BLaER1 (cell line): ENCODE measurements at regions not wholly inside any gene's neighbourhood (a gene's known extent, or its start where the extent isn't known, plus 50 kb on each side); places are given as distances from the start of the nearest gene placed in this dataset.

Experiments
- H3K27ac ChIP-seq: shearing (Covaris generic); formaldehyde crosslinking; 2 replicates; pipeline ENCODE4 v1.8.1; 2022
- H3K27me3 ChIP-seq: shearing (Covaris generic); formaldehyde crosslinking; 2 replicates; pipeline ENCODE4 v1.8.1; 2022
- H3K36me3 ChIP-seq: shearing (Covaris generic); formaldehyde crosslinking; 2 replicates; pipeline ENCODE4 v1.8.1; 2022
- H3K4me1 ChIP-seq: shearing (Covaris generic); formaldehyde crosslinking; 2 replicates; pipeline ENCODE4 v1.8.1; 2022
- H3K4me2 ChIP-seq: shearing (Covaris generic); formaldehyde crosslinking; 2 replicates; pipeline ENCODE4 v1.8.1; 2022
- H3K4me3 ChIP-seq: shearing (Covaris generic); formaldehyde crosslinking; 2 replicates; pipeline ENCODE4 v1.8.1; 2022
- H3K9ac ChIP-seq: shearing (Covaris generic); formaldehyde crosslinking; 2 replicates; pipeline ENCODE4 v1.8.1; 2022
- H3K9me3 ChIP-seq: shearing (Covaris generic); formaldehyde crosslinking; 2 replicates; pipeline ENCODE4 v1.8.1; 2022
- H4K20me1 ChIP-seq: shearing (Covaris generic); formaldehyde crosslinking; 2 replicates; pipeline ENCODE4 v1.8.1; 2022
- Cebpa-rat ChIP-seq: shearing (Covaris generic); IDR thresholded peaks from 2 replicates; pipeline ENCODE4 v1.8.1; 2022

GRCh38 chr16:7967996-7968509 is 622.3 kb downstream of the TMEM114 start:
- Histone ChIP-seq H3K4me3 (no peak overlapping the region), H3K9me3 (no peaks in the 10 kb centered on the region), H4K20me1 (no peaks in the 10 kb centered on the region), H3K36me3 (no peaks in the 10 kb centered on the region), H3K4me1 (no peaks in the 10 kb centered on the region), H3K27ac (no peak overlapping the region), H3K4me2 (no peak overlapping the region), H3K9ac (no peak overlapping the region), H3K27me3 (no peaks in the 10 kb centered on the region)
- no peak for TF ChIP-seq Cebpa-rat

GRCh38 chr16:7964744-7965143 is 625.6 kb downstream of the TMEM114 start:
- Histone ChIP-seq H3K9me3 (no peaks in the 10 kb centered on the region), H3K4me3 (no peak overlapping the region), H3K4me2 (no peak overlapping the region), H4K20me1 (no peaks in the 10 kb centered on the region), H3K27me3 (no peaks in the 10 kb centered on the region), H3K4me1 (no peaks in the 10 kb centered on the region), H3K36me3 (no peaks in the 10 kb centered on the region), H3K27ac (no peak overlapping the region), H3K9ac (no peak overlapping the region)
- no peak for TF ChIP-seq Cebpa-rat

- Histone ChIP-seq H3K4me2 (no peak overlapping the region), H3K4me1 (no peaks in the 10 kb centered on the region), H3K4me3 (no peak overlapping the region), H3K9me3 (no peaks in the 10 kb centered on the region), H3K27ac (no peak overlapping the region), H3K36me3 (no peaks in the 10 kb centered on the region), H4K20me1 (no peaks in the 10 kb centered on the region), H3K27me3 (no peaks in the 10 kb centered on the region), H3K9ac (no peak overlapping the region)
- TF ChIP-seq Cebpa-rat, result no peak
Measured at GRCh38 chr16:7964167-7964566, 626.1 kb downstream of the TMEM114 start.

GRCh38 chr16:7962091-7962879 is 628.0 kb downstream of the TMEM114 start:
- no peak overlapping the region for H3K4me3 ChIP-seq
- H3K4me1 ChIP-seq, result no peaks in the 10 kb centered on the region
- H3K27ac ChIP-seq, result no peak overlapping the region
- TF ChIP-seq Cebpa-rat, result no peak
- no peaks in the 10 kb centered on the region for H3K9me3 ChIP-seq
- no peak overlapping the region for H3K4me2 ChIP-seq
- no peaks in the 10 kb centered on the region for H4K20me1 ChIP-seq
- H3K9ac ChIP-seq, result no peak overlapping the region
- no peaks in the 10 kb centered on the region for H3K27me3 ChIP-seq
- H3K36me3 ChIP-seq, result no peaks in the 10 kb centered on the region

GRCh38 chr16:7957151-7957550 is 624.5 kb downstream of the RBFOX1 start:
- no peak overlapping the region for H3K9ac ChIP-seq
- no peak for TF ChIP-seq Cebpa-rat
- H3K36me3 ChIP-seq, result no peaks in the 10 kb centered on the region
- H3K4me1 ChIP-seq, result no peaks in the 10 kb centered on the region
- no peak overlapping the region for H3K4me3 ChIP-seq
- H3K27me3 ChIP-seq, result no peaks in the 10 kb centered on the region
- H4K20me1 ChIP-seq, result no peaks in the 10 kb centered on the region
- H3K27ac ChIP-seq, result no peak overlapping the region
- H3K4me2 ChIP-seq, result no peak overlapping the region
- H3K9me3 ChIP-seq, result no peaks in the 10 kb centered on the region

GRCh38 chr16:7953360-7953759 is 620.7 kb downstream of the RBFOX1 start:
- Histone ChIP-seq H3K4me3 (no peak overlapping the region), H4K20me1 (no peaks in the 10 kb centered on the region), H3K27ac (no peak overlapping the region), H3K4me1 (no peaks in the 10 kb centered on the region), H3K9ac (no peak overlapping the region), H3K4me2 (no peak overlapping the region), H3K9me3 (no peaks in the 10 kb centered on the region), H3K27me3 (no peaks in the 10 kb centered on the region), H3K36me3 (no peaks in the 10 kb centered on the region)
- TF ChIP-seq Cebpa-rat, result no peak

GRCh38 chr16:7946142-7946541 is 613.5 kb downstream of the RBFOX1 start:
- no peak overlapping the region for H3K27ac ChIP-seq
- H3K9ac ChIP-seq, result no peak overlapping the region
- H3K4me2 ChIP-seq, result no peak overlapping the region
- no peak for TF ChIP-seq Cebpa-rat
- H3K4me3 ChIP-seq, result no peak overlapping the region
- no peaks in the 10 kb centered on the region for H3K36me3 ChIP-seq
- no peaks in the 10 kb centered on the region for H3K27me3 ChIP-seq
- H3K4me1 ChIP-seq, result no peaks in the 10 kb centered on the region
- no peaks in the 10 kb centered on the region for H3K9me3 ChIP-seq
- no peaks in the 10 kb centered on the region for H4K20me1 ChIP-seq

GRCh38 chr16:7938175-7938574 is 605.5 kb downstream of the RBFOX1 start:
- Histone ChIP-seq H3K4me1 (no peaks in the 10 kb centered on the region; the same call in 1 of the 2 replicates), H3K27ac (no peak overlapping the region), H3K4me2 (no peak overlapping the region), H3K9me3 (no peaks in the 10 kb centered on the region), H3K36me3 (no peaks in the 10 kb centered on the region), H3K27me3 (no peaks in the 10 kb centered on the region), H4K20me1 (no peaks in the 10 kb centered on the region), H3K4me3 (no peak overlapping the region), H3K9ac (no peak overlapping the region)
- no peak for TF ChIP-seq Cebpa-rat

- Histone ChIP-seq H3K27ac (no peak overlapping the region), H4K20me1 (no peaks in the 10 kb centered on the region), H3K27me3 (no peaks in the 10 kb centered on the region), H3K4me1 (no peaks in the 10 kb centered on the region), H3K4me2 (no peak overlapping the region), H3K9ac (no peak overlapping the region), H3K36me3 (no peaks in the 10 kb centered on the region), H3K4me3 (no peak overlapping the region), H3K9me3 (no peaks in the 10 kb centered on the region)
- TF ChIP-seq Cebpa-rat, result no peak
Measured at GRCh38 chr16:7921345-7921744, 588.7 kb downstream of the RBFOX1 start.

- no peaks in the 10 kb centered on the region for H4K20me1 ChIP-seq
- no peaks in the 10 kb centered on the region for H3K4me1 ChIP-seq
- no peak overlapping the region for H3K9ac ChIP-seq
- no peaks in the 10 kb centered on the region for H3K27me3 ChIP-seq
- no peak for TF ChIP-seq Cebpa-rat
- no peaks in the 10 kb centered on the region for H3K36me3 ChIP-seq
- H3K4me3 ChIP-seq, result no peak overlapping the region
- no peak overlapping the region for H3K27ac ChIP-seq
- H3K4me2 ChIP-seq, result no peak overlapping the region
- no peaks in the 10 kb centered on the region for H3K9me3 ChIP-seq
Measured at GRCh38 chr16:7919782-7920181, 587.1 kb downstream of the RBFOX1 start.
